ENCODE measurements at regions not wholly inside any gene's neighbourhood (a gene's known extent, or its start where the extent isn't known, plus 50 kb on each side); places are given as distances from the start of the nearest gene placed in this dataset.

DNA sequence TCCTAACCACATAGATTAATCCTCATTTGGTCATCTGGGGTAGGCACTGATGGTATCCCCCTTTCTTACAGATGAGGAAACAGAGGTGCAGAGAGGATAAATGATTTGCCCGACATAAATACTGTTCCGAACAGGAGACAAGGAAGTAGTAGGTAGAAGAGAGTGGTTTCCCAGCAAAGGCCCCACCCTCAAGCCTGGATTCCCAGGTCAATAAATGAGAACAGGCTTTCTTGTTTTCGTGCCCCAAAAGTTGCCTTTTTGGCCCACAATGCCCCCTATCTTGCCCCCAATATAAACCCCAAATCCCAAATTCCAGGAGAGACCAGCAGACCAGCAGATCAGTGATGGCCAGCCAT lies 125.5 kb upstream of the PRR20G start (continued):
- no peak for TF ChIP-seq ZNF512 (CRISPR knock-in tag; IDR thresholded peaks at IDR 0.05; ENCODE audit: borderline replicate concordance)
- TF ChIP-seq, protein P1, sequence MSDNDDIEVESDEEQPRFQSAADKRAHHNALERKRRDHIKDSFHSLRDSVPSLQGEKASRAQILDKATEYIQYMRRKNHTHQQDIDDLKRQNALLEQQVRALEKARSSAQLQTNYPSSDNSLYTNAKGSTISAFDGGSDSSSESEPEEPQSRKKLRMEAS (CRISPR knock-in tag; IDR thresholded peaks at IDR 0.05): no peak
- TF ChIP-seq, protein P2, sequence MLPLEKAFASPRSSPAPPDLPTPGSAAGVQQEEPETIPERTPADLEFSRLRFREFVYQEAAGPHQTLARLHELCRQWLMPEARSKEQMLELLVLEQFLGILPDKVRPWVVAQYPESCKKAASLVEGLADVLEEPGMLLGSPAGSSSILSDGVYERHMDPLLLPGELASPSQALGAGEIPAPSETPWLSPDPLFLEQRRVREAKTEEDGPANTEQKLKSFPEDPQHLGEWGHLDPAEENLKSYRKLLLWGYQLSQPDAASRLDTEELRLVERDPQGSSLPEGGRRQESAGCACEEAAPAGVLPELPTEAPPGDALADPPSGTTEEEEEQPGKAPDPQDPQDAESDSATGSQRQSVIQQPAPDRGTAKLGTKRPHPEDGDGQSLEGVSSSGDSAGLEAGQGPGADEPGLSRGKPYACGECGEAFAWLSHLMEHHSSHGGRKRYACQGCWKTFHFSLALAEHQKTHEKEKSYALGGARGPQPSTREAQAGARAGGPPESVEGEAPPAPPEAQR (CRISPR knock-in tag; IDR thresholded peaks at IDR 0.05): no peak
- TF ChIP-seq HMGA2 (CRISPR knock-in tag; IDR thresholded peaks at IDR 0.05): no peak
- TF ChIP-seq ATF2 (CRISPR knock-in tag; IDR thresholded peaks at IDR 0.05; ENCODE audit: borderline replicate concordance, low read depth): no peak
- no peak for TF ChIP-seq RORB (CRISPR knock-in tag; IDR thresholded peaks at IDR 0.05)
- TF ChIP-seq, protein P3, sequence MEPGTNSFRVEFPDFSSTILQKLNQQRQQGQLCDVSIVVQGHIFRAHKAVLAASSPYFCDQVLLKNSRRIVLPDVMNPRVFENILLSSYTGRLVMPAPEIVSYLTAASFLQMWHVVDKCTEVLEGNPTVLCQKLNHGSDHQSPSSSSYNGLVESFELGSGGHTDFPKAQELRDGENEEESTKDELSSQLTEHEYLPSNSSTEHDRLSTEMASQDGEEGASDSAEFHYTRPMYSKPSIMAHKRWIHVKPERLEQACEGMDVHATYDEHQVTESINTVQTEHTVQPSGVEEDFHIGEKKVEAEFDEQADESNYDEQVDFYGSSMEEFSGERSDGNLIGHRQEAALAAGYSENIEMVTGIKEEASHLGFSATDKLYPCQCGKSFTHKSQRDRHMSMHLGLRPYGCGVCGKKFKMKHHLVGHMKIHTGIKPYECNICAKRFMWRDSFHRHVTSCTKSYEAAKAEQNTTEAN (CRISPR knock-in tag; IDR thresholded peaks at IDR 0.05): no peak
- no peak for TF ChIP-seq ZNF671 (CRISPR knock-in tag; IDR thresholded peaks at IDR 0.05)
- TF ChIP-seq CTCF (IDR thresholded peaks at IDR 0.05): no peak
- TF ChIP-seq, protein P4, sequence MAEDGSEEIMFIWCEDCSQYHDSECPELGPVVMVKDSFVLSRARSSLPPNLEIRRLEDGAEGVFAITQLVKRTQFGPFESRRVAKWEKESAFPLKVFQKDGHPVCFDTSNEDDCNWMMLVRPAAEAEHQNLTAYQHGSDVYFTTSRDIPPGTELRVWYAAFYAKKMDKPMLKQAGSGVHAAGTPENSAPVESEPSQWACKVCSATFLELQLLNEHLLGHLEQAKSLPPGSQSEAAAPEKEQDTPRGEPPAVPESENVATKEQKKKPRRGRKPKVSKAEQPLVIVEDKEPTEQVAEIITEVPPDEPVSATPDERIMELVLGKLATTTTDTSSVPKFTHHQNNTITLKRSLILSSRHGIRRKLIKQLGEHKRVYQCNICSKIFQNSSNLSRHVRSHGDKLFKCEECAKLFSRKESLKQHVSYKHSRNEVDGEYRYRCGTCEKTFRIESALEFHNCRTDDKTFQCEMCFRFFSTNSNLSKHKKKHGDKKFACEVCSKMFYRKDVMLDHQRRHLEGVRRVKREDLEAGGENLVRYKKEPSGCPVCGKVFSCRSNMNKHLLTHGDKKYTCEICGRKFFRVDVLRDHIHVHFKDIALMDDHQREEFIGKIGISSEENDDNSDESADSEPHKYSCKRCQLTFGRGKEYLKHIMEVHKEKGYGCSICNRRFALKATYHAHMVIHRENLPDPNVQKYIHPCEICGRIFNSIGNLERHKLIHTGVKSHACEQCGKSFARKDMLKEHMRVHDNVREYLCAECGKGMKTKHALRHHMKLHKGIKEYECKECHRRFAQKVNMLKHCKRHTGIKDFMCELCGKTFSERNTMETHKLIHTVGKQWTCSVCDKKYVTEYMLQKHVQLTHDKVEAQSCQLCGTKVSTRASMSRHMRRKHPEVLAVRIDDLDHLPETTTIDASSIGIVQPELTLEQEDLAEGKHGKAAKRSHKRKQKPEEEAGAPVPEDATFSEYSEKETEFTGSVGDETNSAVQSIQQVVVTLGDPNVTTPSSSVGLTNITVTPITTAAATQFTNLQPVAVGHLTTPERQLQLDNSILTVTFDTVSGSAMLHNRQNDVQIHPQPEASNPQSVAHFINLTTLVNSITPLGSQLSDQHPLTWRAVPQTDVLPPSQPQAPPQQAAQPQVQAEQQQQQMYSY (CRISPR knock-in tag; IDR thresholded peaks at IDR 0.05): no peak
- TF ChIP-seq, protein P5, sequence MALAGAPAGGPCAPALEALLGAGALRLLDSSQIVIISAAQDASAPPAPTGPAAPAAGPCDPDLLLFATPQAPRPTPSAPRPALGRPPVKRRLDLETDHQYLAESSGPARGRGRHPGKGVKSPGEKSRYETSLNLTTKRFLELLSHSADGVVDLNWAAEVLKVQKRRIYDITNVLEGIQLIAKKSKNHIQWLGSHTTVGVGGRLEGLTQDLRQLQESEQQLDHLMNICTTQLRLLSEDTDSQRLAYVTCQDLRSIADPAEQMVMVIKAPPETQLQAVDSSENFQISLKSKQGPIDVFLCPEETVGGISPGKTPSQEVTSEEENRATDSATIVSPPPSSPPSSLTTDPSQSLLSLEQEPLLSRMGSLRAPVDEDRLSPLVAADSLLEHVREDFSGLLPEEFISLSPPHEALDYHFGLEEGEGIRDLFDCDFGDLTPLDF (CRISPR knock-in tag; IDR thresholded peaks at IDR 0.05): no peak

DNA sequence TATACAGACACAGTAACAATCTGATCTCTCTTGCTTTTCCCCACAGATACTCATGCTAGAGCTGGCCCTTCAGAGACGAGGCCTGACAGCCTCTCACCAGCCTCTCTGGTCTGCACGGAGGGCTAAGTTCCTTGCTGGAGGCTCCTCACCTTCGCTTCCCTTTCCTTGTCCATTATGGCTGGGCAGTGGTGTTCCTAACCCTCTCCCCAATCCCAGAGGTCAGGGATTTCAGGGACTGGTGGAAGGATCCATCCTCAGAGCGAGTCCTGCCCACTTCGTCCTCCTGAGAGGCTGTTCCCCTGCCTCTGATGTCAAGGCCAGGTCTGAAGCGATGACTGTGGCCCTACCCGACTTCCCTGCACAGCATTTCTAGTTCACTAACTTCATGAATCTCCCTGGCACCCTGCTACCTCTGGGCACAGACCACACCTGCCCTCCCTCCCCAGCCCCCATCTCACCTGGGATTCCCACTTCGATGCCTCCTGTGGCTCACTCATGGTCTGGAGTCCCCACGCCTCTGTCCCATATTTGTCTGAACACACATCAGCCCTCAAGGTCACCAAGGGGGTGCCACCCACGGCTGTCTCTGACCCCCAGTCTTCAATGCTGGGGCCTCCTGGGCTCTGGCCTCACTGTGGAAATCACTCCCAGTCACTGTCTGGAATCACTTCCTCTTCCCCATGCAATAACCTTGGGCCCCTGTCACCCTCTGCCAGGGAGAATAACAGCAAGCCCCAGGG lies 124.9 kb upstream of the PRR20G start:
- H3K4me3 Mint-ChIP-seq: no peak overlapping the region
- no peak overlapping the region for H3K27ac Mint-ChIP-seq
- DNase-seq (ENCODE audit: low spot score): no peak
- peaks cover 4% of the 10 kb centered on the region; the same call in 1 of the 2 replicates for H3K9me3 Mint-ChIP-seq
- H3K27me3 Mint-ChIP-seq (ENCODE audit: low read depth): peaks cover 4% of the 10 kb centered on the region; the same call in 1 of the 2 replicates
- CTCF ChIA-PET: interaction anchor here (1.4 kb wide), 1 partner anchor 39 kb away, joined by 5 read pairs; no protein-coding TSS in a partner anchor
- no peak for ATAC-seq
- peaks cover 22% of the 10 kb centered on the region for H3K4me1 Mint-ChIP-seq
- POLR2A ChIA-PET: no interaction called here
- no peaks in the 10 kb centered on the region for H3K36me3 Mint-ChIP-seq
- TF ChIP-seq GABPB1 (CRISPR knock-in tag; IDR thresholded peaks at IDR 0.05) (no peak), FOXP1 (CRISPR knock-in tag; IDR thresholded peaks at IDR 0.05; ENCODE audit: borderline replicate concordance) (no peak), CREB1 (CRISPR knock-in tag; IDR thresholded peaks at IDR 0.05) (no peak), JAZF1 (CRISPR knock-in tag; IDR thresholded peaks at IDR 0.05) (no peak), E2F4 (CRISPR knock-in tag; IDR thresholded peaks at IDR 0.05; ENCODE audit: borderline replicate concordance, low read depth) (no peak), MXD4 (CRISPR knock-in tag; IDR thresholded peaks at IDR 0.05; ENCODE audit: borderline replicate concordance) (no peak), TP53 (CRISPR knock-in tag; IDR thresholded peaks at IDR 0.05) (no peak)
- TF ChIP-seq, protein P3 (CRISPR knock-in tag; IDR thresholded peaks at IDR 0.05): no peak

All from WTC11 (cell line).